ENCODE measurements at regions not wholly inside any gene's neighbourhood (a gene's known extent, or its start where the extent isn't known, plus 50 kb on each side); places are given as distances from the start of the nearest gene placed in this dataset.

GRCh38 chr4:62528874-62529273 is 1328.7 kb downstream of the ADGRL3 start:
- TF ChIP-seq CTCF (conservative IDR thresholded peaks at IDR 0.05; ENCODE audit: low read length) = no peak
- no peak for TF ChIP-seq EZH2phosphoT487 (IDR thresholded peaks at IDR 0.05; ENCODE audit: borderline replicate concordance, low read depth, low read length)

Measured in OCI-LY7 (cell line).